SK-N-MC (cell line): ENCODE measurements at regions not wholly inside any gene's neighbourhood (a gene's known extent, or its start where the extent isn't known, plus 50 kb on each side); places are given as distances from the start of the nearest gene placed in this dataset.
"Not testable (repeated sequence)": the region's sequence is repeated elsewhere in the genome, so short reads cannot be mapped to it uniquely, and the experiment has no call there.

ENCODE experiments used
- EZH2 ChIP-seq: fragments of 200-600 bp; sonication (generic); IDR thresholded peaks from one replicate; pipeline ENCODE4 v1.6.1; 2017; ENCODE audit warnings: antibody characterized with exemption
- FOXP2 ChIP-seq: optimal IDR thresholded peaks from 2 replicates; pipeline ENCODE3; 2011; ENCODE audit warnings: mild to moderate bottlenecking, moderate library complexity; ENCODE audit not compliant: insufficient read depth; ENCODE audit errors: extremely low read length, control extremely low read depth
- POLR2AphosphoS5 ChIP-seq: IDR thresholded peaks from 2 replicates; pipeline ENCODE4 v1.6.1; 2012; ENCODE audit warnings: mild to moderate bottlenecking, low read depth, low read length, borderline replicate concordance

- TF ChIP-seq EZH2, POLR2AphosphoS5, FOXP2: not testable (repeated sequence)
Measured at GRCh38 chr1:88517499-88517898, 166.6 kb upstream of the PKN2 start.
